Liver (tissue), 8 donors: ENCODE measurements at regions not wholly inside any gene's neighbourhood (a gene's known extent, or its start where the extent isn't known, plus 50 kb on each side); places are given as distances from the start of the nearest gene placed in this dataset.

ENCODE experiments used
- DNase-seq: peaks from one replicate; pipeline ENCODE4 v3.0.0-alpha.2; 2017; ENCODE audit warnings: low spot score
- H3K27ac ChIP-seq, 2 donors: one replicate each; pipeline ENCODE4 v1.7.0; 2013; ENCODE audit warnings: inconsistent platforms in 2 of 2, low read length in 2 of 2, control low read depth in 1 of 2, low read depth in 1 of 2, mild to moderate bottlenecking in 1 of 2
- H3K27me3 ChIP-seq, 4 donors: one replicate each; pipeline versions ENCODE4 v1.6.1 to v1.7.0; 2013; ENCODE audit warnings: low read length in 3 of 4, inconsistent platforms in 1 of 4, mild to moderate bottlenecking in 1 of 4, moderate library complexity in 1 of 4; ENCODE audit not compliant: control insufficient read depth in 4 of 4, insufficient read depth in 4 of 4
- H3K36me3 ChIP-seq, 4 donors: one replicate each; pipeline versions ENCODE4 v1.6.1 to v1.7.0; 2013; ENCODE audit warnings: low read length in 3 of 4, mild to moderate bottlenecking in 3 of 4, low read depth in 1 of 4, moderate library complexity in 1 of 4; ENCODE audit not compliant: control insufficient read depth in 4 of 4, insufficient read depth in 3 of 4
- H3K4me1 ChIP-seq, 4 donors: one replicate each; pipeline versions ENCODE4 v1.6.1 to v1.7.0; 2013; ENCODE audit warnings: low read length in 3 of 4, mild to moderate bottlenecking in 3 of 4, moderate library complexity in 1 of 4; ENCODE audit not compliant: control insufficient read depth in 4 of 4, insufficient read depth in 4 of 4
- H3K4me3 ChIP-seq, 3 donors: one replicate each; pipeline versions ENCODE4 v1.6.1 to v1.7.0; 2013; ENCODE audit warnings: low read length in 3 of 3, control low read depth in 1 of 3, low read depth in 1 of 3, mild to moderate bottlenecking in 1 of 3
- H3K9ac ChIP-seq, 2 donors: one replicate each; pipeline ENCODE4 v1.7.0; 2013; ENCODE audit warnings: low read length in 2 of 2, mild to moderate bottlenecking in 2 of 2, moderate library complexity in 2 of 2, control low read depth in 1 of 2, low read depth in 1 of 2
- H3K9me3 ChIP-seq, 4 donors: one replicate each; pipeline versions ENCODE4 v1.6.1 to v1.7.0; 2013; ENCODE audit warnings: low read length in 3 of 4; ENCODE audit not compliant: control insufficient read depth in 4 of 4
- ATF3 ChIP-seq: IDR thresholded peaks from 2 replicates; pipeline ENCODE4 v1.6.1; 2016; ENCODE audit warnings: antibody characterized with exemption
- CTCF ChIP-seq: fragments of 150-350 bp; IDR thresholded peaks from 2 replicates; pipeline ENCODE4 v1.5.1; 2017; ENCODE audit warnings: improper control_type of control experiment, low read depth, low read length; ENCODE audit not compliant: missing input control
- EGR1 ChIP-seq, 2 donors: IDR thresholded peaks; 2 replicates each; pipeline ENCODE4 v1.6.1; 2016 to 2018; ENCODE audit warnings: antibody characterized with exemption in 2 of 2, low read depth in 2 of 2
- FOXA1 ChIP-seq: IDR thresholded peaks from 2 replicates; pipeline ENCODE4 v1.6.1; 2016; ENCODE audit warnings: antibody characterized with exemption
- FOXA2 ChIP-seq: IDR thresholded peaks from 2 replicates; pipeline ENCODE4 v1.6.1; 2016; ENCODE audit warnings: antibody characterized with exemption
- HNF4A ChIP-seq, 2 donors: conservative IDR thresholded peaks; 2 replicates each; pipeline ENCODE4 v1.6.1; 2016; ENCODE audit warnings: antibody characterized with exemption in 2 of 2, mild to moderate bottlenecking in 2 of 2
- HNF4G ChIP-seq: IDR thresholded peaks from 2 replicates; pipeline ENCODE4 v1.6.1; 2016; ENCODE audit warnings: antibody characterized with exemption
- JUND ChIP-seq, 2 donors: IDR thresholded peaks; 2 replicates each; pipeline ENCODE4 v1.6.1; 2016; ENCODE audit warnings: antibody characterized with exemption in 2 of 2
- MAX ChIP-seq: IDR thresholded peaks from 2 replicates; pipeline ENCODE4 v1.6.1; 2016; ENCODE audit warnings: antibody characterized with exemption
- NR2F2 ChIP-seq: IDR thresholded peaks from 2 replicates; pipeline ENCODE4 v1.6.1; 2016; ENCODE audit warnings: antibody characterized with exemption
- RAD21 ChIP-seq, 2 donors: IDR thresholded peaks; 2 replicates each; pipeline ENCODE4 v1.6.1; 2016; ENCODE audit warnings: antibody characterized with exemption in 2 of 2, mild to moderate bottlenecking in 2 of 2
- RXRA ChIP-seq, 2 donors: IDR thresholded peaks; 2 replicates each; pipeline ENCODE4 v1.6.1; 2017 to 2018; ENCODE audit warnings: antibody characterized with exemption in 2 of 2, mild to moderate bottlenecking in 1 of 2
- SP1 ChIP-seq: IDR thresholded peaks from 2 replicates; pipeline ENCODE4 v1.6.1; 2018; ENCODE audit warnings: antibody characterized with exemption, mild to moderate bottlenecking
- TAF1 ChIP-seq: conservative IDR thresholded peaks from 2 replicates; pipeline ENCODE4 v1.6.1; 2016; ENCODE audit warnings: antibody characterized with exemption, mild to moderate bottlenecking
- YY1 ChIP-seq: IDR thresholded peaks from 2 replicates; pipeline ENCODE4 v1.6.1; 2016; ENCODE audit warnings: antibody characterized with exemption, mild to moderate bottlenecking
- ZBTB33 ChIP-seq: IDR thresholded peaks from 2 replicates; pipeline ENCODE4 v1.6.1; 2016; ENCODE audit warnings: antibody characterized with exemption
- WGBS: extraction: QIAGEN DNeasy Blood & Tissue Kit; methylation state at CpG from one replicate; pipeline ENCODE4 v1.1.7; 2013; 5-methylcytosine and 5-hydroxymethylcytosine counted together
- donor health status: healthy.
- donor health status: healthy.
- donor health status: healthy.
- donor health status: healthy.
- donor health status: healthy.

GRCh38 chr14:38125481-38126037 is 82.1 kb upstream of the SSTR1 start:
- Histone ChIP-seq H3K36me3 (no peaks in the 10 kb centered on the region), H3K4me1 (peaks cover 0 to 2% (median 0%) of the 10 kb centered on the region in 4 donors), H3K9me3 (no peaks in the 10 kb centered on the region), H3K9ac (no peak overlapping the region), H3K27ac (no peak overlapping the region), H3K27me3 (no peaks in the 10 kb centered on the region), H3K4me3 (no peak overlapping the region)
- TF ChIP-seq FOXA2 (no peak), CTCF (no peak), HNF4G (no peak), ZBTB33 (no peak), TAF1 (no peak), RAD21 (IDR thresholded peaks at IDR 0.05) (no peak), JUND (IDR thresholded peaks at IDR 0.05) (no peak), SP1 (no peak), FOXA1 (no peak), HNF4A (conservative IDR thresholded peaks at IDR 0.05) (no peak), RXRA (IDR thresholded peaks at IDR 0.05) (no peak), NR2F2 (no peak), YY1 (no peak), MAX (no peak), EGR1 (IDR thresholded peaks at IDR 0.05; ENCODE audit: low read depth in 2 of 2) (no peak)
- WGBS = 49% methylated on average over 11 of the region's 11 CpGs
- no peak for DNase-seq

- DNase-seq = no peak
- no peak overlapping the region for H3K9ac ChIP-seq
- H3K27me3 ChIP-seq = no peaks in the 10 kb centered on the region
- WGBS = 66% methylated on average over 2 of the region's 2 CpGs
- peaks cover 0 to 2% (median 0%) of the 10 kb centered on the region in 4 donors for H3K4me1 ChIP-seq
- no peak overlapping the region for H3K4me3 ChIP-seq
- H3K9me3 ChIP-seq = no peaks in the 10 kb centered on the region
- no peak for TF ChIP-seq ATF3
- no peak for TF ChIP-seq RXRA (IDR thresholded peaks at IDR 0.05)
- no peak for TF ChIP-seq MAX
- no peak for TF ChIP-seq TAF1
- TF ChIP-seq RAD21 (IDR thresholded peaks at IDR 0.05) = no peak
- no peak for TF ChIP-seq SP1
- no peak for TF ChIP-seq FOXA1
- no peak for TF ChIP-seq YY1
- H3K36me3 ChIP-seq = no peaks in the 10 kb centered on the region
- no peak overlapping the region for H3K27ac ChIP-seq
Measured at GRCh38 chr14:38127356-38127755, 80.3 kb upstream of the SSTR1 start.
